SK-N-MC (cell line): ENCODE measurements at regions not wholly inside any gene's neighbourhood (a gene's known extent, or its start where the extent isn't known, plus 50 kb on each side); places are given as distances from the start of the nearest gene placed in this dataset.

Source experiments
- EZH2 ChIP-seq: fragments of 200-600 bp; sonication (generic); IDR thresholded peaks from one replicate; pipeline ENCODE4 v1.6.1; 2017; ENCODE audit warnings: antibody characterized with exemption
- POLR2AphosphoS5 ChIP-seq: IDR thresholded peaks from 2 replicates; pipeline ENCODE4 v1.6.1; 2012; ENCODE audit warnings: mild to moderate bottlenecking, low read depth, low read length, borderline replicate concordance

GRCh38 chr9:119441338-119441737, 72.1 kb upstream of the BRINP1 start:
- TF ChIP-seq POLR2AphosphoS5 (no peak), EZH2 (no peak)
